NCI-H526 treated with DMSO at 0.1 percent for 48 hours (cell line): ENCODE measurements at regions not wholly inside any gene's neighbourhood (a gene's known extent, or its start where the extent isn't known, plus 50 kb on each side); places are given as distances from the start of the nearest gene placed in this dataset.
A peak's percentile ranks its signal among the peaks of the same experiment; 100 is the strongest.

Experiments used
- DNase-seq: peaks from one replicate; lab custom pipeline; 2025; lab: John Stamatoyannopoulos, UW

GRCh38 chr15:58269455-58270414 lies 131.6 kb downstream of the AQP9 start:
- peak; percentile 79 for DNase-seq

GRCh38 chr15:58271410-58271809 lies 133.2 kb downstream of the AQP9 start:
- no peak for DNase-seq

GRCh38 chr15:58273104-58273503 lies 134.9 kb downstream of the AQP9 start:
- DNase-seq = no peak

GRCh38 chr15:58274885-58275284 lies 136.7 kb downstream of the AQP9 start:
- DNase-seq = peak; percentile 93

- DNase-seq = no peak
These were observed 137.6 kb downstream of the AQP9 start for GRCh38 chr15:58275785-58276184.

- DNase-seq = no peak
These were observed 138.7 kb downstream of the AQP9 start for GRCh38 chr15:58276924-58277323.

GRCh38 chr15:58277333-58277732 lies 139.2 kb downstream of the AQP9 start:
- no peak for DNase-seq

GRCh38 chr15:58279106-58279505 lies 140.9 kb downstream of the AQP9 start:
- no peak for DNase-seq

GRCh38 chr15:58279654-58280053 lies 141.5 kb downstream of the AQP9 start:
- DNase-seq = no peak

- no peak for DNase-seq
These were observed 144.0 kb downstream of the AQP9 start for GRCh38 chr15:58282060-58282708.

- DNase-seq = no peak
These were observed 145.1 kb downstream of the AQP9 start for GRCh38 chr15:58283302-58283701.

- no peak for DNase-seq
These were observed 146.1 kb downstream of the AQP9 start for GRCh38 chr15:58284293-58284692.

- no peak for DNase-seq
These were observed 146.4 kb upstream of the LIPC start for GRCh38 chr15:58285212-58285920.

GRCh38 chr15:58285921-58286278 lies 145.9 kb upstream of the LIPC start:
- DNase-seq = no peak

- DNase-seq = no peak
These were observed 145.3 kb upstream of the LIPC start for GRCh38 chr15:58286523-58286922.

- no peak for DNase-seq
These were observed 143.9 kb upstream of the LIPC start for GRCh38 chr15:58287891-58288290.

GRCh38 chr15:58288592-58288991 lies 143.2 kb upstream of the LIPC start:
- no peak for DNase-seq

- no peak for DNase-seq
These were observed 139.9 kb upstream of the LIPC start for GRCh38 chr15:58291848-58292247.

- no peak for DNase-seq
These were observed 139.0 kb upstream of the LIPC start for GRCh38 chr15:58292751-58293175.

GRCh38 chr15:58293622-58294550 lies 137.9 kb upstream of the LIPC start:
- DNase-seq = peak; percentile 34

- DNase-seq = no peak
These were observed 137.0 kb upstream of the LIPC start for GRCh38 chr15:58294681-58295254.
